ENCODE measurements at regions not wholly inside any gene's neighbourhood (a gene's known extent, or its start where the extent isn't known, plus 50 kb on each side); places are given as distances from the start of the nearest gene placed in this dataset.

DNA sequence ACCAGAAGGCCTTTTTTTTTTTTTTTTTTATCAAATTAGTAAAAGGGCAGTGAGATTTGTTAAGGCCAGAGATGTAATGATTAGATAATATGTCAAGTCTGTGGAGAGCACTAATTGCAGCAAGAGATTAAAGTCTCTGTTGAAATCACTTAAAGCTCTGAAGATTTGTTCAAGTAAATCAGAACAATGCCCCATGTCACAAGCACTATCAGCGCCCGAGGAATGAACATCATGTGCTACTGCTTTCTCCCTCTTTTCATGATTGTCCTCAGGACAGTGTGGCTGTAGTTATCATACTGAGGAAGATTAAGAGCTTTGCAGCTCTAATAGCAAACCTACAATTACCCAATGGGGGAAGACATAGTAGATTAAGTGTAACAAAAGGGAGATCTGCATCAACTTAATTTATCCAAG, 71.1 kb downstream of the TDRD15 start:
- TF ChIP-seq SIN3A (IDR thresholded peaks at IDR 0.05; ENCODE audit: borderline replicate concordance, insufficient read depth, low read depth, low read length), result no peak
- TF ChIP-seq, protein P1, sequence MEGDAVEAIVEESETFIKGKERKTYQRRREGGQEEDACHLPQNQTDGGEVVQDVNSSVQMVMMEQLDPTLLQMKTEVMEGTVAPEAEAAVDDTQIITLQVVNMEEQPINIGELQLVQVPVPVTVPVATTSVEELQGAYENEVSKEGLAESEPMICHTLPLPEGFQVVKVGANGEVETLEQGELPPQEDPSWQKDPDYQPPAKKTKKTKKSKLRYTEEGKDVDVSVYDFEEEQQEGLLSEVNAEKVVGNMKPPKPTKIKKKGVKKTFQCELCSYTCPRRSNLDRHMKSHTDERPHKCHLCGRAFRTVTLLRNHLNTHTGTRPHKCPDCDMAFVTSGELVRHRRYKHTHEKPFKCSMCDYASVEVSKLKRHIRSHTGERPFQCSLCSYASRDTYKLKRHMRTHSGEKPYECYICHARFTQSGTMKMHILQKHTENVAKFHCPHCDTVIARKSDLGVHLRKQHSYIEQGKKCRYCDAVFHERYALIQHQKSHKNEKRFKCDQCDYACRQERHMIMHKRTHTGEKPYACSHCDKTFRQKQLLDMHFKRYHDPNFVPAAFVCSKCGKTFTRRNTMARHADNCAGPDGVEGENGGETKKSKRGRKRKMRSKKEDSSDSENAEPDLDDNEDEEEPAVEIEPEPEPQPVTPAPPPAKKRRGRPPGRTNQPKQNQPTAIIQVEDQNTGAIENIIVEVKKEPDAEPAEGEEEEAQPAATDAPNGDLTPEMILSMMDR (IDR thresholded peaks at IDR 0.05), result no peak
- no peak for TF ChIP-seq POLR2AphosphoS5 (IDR thresholded peaks at IDR 0.05; ENCODE audit: low read depth, low read length)
- TF ChIP-seq, protein P2, sequence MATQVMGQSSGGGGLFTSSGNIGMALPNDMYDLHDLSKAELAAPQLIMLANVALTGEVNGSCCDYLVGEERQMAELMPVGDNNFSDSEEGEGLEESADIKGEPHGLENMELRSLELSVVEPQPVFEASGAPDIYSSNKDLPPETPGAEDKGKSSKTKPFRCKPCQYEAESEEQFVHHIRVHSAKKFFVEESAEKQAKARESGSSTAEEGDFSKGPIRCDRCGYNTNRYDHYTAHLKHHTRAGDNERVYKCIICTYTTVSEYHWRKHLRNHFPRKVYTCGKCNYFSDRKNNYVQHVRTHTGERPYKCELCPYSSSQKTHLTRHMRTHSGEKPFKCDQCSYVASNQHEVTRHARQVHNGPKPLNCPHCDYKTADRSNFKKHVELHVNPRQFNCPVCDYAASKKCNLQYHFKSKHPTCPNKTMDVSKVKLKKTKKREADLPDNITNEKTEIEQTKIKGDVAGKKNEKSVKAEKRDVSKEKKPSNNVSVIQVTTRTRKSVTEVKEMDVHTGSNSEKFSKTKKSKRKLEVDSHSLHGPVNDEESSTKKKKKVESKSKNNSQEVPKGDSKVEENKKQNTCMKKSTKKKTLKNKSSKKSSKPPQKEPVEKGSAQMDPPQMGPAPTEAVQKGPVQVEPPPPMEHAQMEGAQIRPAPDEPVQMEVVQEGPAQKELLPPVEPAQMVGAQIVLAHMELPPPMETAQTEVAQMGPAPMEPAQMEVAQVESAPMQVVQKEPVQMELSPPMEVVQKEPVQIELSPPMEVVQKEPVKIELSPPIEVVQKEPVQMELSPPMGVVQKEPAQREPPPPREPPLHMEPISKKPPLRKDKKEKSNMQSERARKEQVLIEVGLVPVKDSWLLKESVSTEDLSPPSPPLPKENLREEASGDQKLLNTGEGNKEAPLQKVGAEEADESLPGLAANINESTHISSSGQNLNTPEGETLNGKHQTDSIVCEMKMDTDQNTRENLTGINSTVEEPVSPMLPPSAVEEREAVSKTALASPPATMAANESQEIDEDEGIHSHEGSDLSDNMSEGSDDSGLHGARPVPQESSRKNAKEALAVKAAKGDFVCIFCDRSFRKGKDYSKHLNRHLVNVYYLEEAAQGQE (IDR thresholded peaks at IDR 0.05; ENCODE audit: insufficient read depth in 1 of 2, low read depth in 2 of 2, low read length in 1 of 2), result no peak

All from Panc1 (cell line).